OCI-LY1 (cell line): ENCODE measurements at regions not wholly inside any gene's neighbourhood (a gene's known extent, or its start where the extent isn't known, plus 50 kb on each side); places are given as distances from the start of the nearest gene placed in this dataset.

Experiments
- CTCF ChIP-seq: fragments of 200-600 bp; sonication (generic), shearing (Covaris generic); IDR thresholded peaks from 2 replicates; pipeline ENCODE4 v1.5.1; 2017; ENCODE audit warnings: mild to moderate bottlenecking, antibody characterized with exemption, low read length, moderate library complexity, mixed read lengths
- EZH2 ChIP-seq: fragments of 200-600 bp; sonication (generic), shearing (Covaris generic); IDR thresholded peaks from 2 replicates; pipeline ENCODE4 v1.8.0; 2017; ENCODE audit warnings: borderline replicate concordance, mixed run types, mild to moderate bottlenecking, antibody characterized with exemption, low read length, moderate library complexity, mixed read lengths

GRCh38 chr1:217327901-217328300 is 303.0 kb downstream of the GPATCH2 start:
- TF ChIP-seq CTCF (no peak), EZH2 (no peak)
